GM13976 (cell line): ENCODE measurements at regions not wholly inside any gene's neighbourhood (a gene's known extent, or its start where the extent isn't known, plus 50 kb on each side); places are given as distances from the start of the nearest gene placed in this dataset.

Experiments used
- DNase-seq: peaks from one replicate; pipeline ENCODE4 v3.0.0; 2012; ENCODE audit warnings: low spot score
- in situ Hi-C: fragments of 300-500 bp; cut with MboI; formaldehyde crosslinking; loops from one replicate; pipeline ENCODE4 v1.12.0; 2022; ENCODE audit warnings: low sequenced_read_pairs, mixed read lengths, inconsistent platforms; ENCODE audit not compliant: unreplicated experiment
- TF ChIP-seq, protein P1 (sequence below): IDR thresholded peaks from 2 replicates; pipeline ENCODE4 v1.5.1; 2012; ENCODE audit warnings: borderline replicate concordance, mild to moderate bottlenecking; ENCODE audit not compliant: insufficient read depth; ENCODE audit errors: extremely low read depth, missing control alignments, control extremely low read depth

DNA sequence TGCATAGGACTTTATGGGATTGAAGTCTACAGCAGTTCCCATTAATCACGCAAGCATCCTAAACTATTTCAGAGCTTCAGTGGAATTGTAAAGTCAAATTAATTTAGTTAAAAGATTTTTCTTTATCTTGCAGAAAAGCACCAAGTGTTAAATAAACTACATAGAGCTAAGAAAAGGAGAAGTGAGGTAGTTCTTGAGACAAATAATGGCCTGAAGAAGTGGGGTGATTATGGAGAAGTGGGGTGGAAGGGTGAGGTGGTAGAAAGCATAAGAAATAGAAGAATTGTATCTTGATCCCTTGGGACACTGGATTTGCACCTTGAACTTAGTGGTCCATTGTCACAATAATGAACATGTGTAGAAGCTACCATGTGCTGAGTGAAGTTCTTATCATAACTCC, 121.7 kb upstream of the LINC00305 start:
- in situ Hi-C loops, result no loop called here
- TF ChIP-seq, protein P1, sequence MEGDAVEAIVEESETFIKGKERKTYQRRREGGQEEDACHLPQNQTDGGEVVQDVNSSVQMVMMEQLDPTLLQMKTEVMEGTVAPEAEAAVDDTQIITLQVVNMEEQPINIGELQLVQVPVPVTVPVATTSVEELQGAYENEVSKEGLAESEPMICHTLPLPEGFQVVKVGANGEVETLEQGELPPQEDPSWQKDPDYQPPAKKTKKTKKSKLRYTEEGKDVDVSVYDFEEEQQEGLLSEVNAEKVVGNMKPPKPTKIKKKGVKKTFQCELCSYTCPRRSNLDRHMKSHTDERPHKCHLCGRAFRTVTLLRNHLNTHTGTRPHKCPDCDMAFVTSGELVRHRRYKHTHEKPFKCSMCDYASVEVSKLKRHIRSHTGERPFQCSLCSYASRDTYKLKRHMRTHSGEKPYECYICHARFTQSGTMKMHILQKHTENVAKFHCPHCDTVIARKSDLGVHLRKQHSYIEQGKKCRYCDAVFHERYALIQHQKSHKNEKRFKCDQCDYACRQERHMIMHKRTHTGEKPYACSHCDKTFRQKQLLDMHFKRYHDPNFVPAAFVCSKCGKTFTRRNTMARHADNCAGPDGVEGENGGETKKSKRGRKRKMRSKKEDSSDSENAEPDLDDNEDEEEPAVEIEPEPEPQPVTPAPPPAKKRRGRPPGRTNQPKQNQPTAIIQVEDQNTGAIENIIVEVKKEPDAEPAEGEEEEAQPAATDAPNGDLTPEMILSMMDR, result no peak
- DNase-seq, result no peak

DNA sequence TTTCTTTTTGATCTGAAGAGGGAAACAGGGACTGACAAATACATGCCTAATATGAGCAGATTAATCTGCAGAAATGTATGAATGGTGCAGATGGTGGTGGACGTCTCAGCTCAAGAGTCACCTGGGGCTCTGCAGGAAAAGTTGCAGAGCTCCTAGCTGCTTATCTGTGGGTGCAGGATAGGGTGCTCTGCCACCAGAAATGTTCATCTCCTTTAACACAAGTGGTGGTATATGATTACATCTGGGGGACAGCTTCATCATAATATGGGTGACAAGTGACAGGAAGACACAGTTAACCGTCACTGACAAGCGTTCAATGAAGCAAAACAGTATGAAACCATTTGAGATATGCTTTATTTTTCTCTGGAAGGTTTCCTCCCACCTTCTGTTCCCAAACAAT, 121.2 kb upstream of the LINC00305 start:
- DNase-seq, result no peak
- TF ChIP-seq, protein P1, result no peak
- in situ Hi-C loops, result no loop called here

DNA sequence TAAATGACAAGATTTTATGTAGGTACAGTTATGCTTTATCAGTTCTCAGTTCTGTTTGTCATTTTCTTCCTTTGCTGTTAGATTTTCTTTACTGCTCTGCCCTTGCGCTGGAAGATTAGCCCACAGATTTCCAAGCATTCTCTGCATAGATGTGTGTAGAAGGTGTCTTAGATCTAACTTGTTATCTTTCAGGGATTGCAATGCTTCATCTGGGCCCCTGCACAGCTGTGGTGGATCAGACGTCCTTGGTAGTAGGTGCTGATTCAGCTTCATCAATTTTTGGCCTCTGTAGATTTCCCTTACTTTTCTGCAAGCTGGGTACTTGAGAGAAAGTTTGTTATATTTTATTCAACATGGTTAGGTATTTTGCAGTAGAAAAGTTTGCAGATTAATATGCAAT, 115.3 kb upstream of the LINC00305 start:
- DNase-seq, result no peak
- TF ChIP-seq, protein P1, result no peak
- in situ Hi-C loops, result no loop called here

DNA sequence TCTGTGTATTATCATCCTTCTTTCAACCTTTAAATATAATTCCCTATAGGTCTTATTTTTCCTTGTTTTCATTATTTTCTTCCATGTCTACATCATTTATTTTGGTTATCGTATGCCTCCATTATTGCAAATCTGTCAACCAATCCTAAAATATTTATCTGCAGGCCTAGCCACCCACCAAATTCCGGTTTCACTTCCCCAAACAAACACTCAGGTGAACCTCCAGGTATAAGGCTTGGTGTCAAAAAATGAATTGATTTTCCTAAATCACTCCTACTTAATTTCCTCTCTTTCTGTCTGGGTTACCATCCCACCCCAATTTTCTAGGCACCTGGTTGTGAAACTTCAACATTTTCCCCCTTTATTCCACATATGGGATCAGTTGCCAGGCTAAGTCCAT, 111.9 kb upstream of the LINC00305 start:
- TF ChIP-seq, protein P1, result no peak
- DNase-seq, result no peak
- in situ Hi-C loops, result no loop called here

DNA sequence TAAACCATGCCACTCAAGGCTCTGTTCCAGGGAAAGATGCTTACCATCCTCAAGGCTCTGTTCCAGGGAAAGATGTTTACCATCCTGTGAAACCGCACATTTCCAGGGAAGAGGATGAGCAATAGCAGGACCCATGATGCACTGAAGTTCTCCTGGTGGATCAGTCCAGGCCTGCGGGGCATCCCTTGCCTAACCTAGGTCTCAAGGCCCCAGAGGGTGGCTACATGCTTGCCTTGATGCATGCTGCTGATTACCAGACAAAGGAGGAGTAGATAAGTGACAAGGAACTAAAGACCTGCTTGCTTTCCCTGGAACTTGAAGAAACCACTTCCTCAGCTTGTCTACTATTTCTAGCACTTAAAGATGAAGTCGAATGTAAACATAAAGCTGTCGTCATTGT, 111.0 kb upstream of the LINC00305 start:
- DNase-seq, result no peak
- in situ Hi-C loops, result no loop called here

DNA sequence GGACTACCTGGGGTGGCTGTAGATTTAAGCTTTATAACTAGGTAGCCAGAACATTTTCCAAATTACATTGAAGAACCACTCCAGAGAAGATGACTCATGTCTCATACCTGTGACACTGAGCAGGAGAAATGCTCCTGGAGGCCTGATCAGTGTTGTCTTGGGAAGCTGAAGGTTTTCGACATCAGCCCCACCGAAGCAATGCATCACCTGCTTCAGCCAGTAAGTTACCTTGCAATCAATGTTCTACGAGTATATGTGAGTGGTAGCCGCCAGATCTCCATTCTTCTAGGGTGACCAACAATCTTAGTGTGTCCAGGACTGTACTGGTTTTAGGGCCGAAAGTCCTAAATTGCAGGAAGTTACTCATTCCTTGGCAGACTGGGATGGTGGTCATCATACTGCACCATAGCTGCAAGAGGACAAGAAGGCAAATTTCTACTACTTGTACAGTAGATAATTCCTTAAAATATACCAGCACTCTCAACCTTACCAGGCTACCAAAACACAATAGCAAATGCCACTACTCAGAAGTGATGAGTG, 109.3 kb upstream of the LINC00305 start:
- in situ Hi-C loops, result no loop called here
- TF ChIP-seq, protein P1, result no peak
- DNase-seq, result no peak

More for the DNA sequence above, 111.0 kb upstream of the LINC00305 start:
- TF ChIP-seq, protein P1, result no peak
